Activated B cell treated with CpG ODN at 0.5 μM for 24 hours (primary cell): ENCODE measurements at regions not wholly inside any gene's neighbourhood (a gene's known extent, or its start where the extent isn't known, plus 50 kb on each side); places are given as distances from the start of the nearest gene placed in this dataset.

Source experiments
- ATAC-seq: fragments of 200-7000 bp; cut with Tn5 transposase; one replicate; pipeline ENCODE4 v1.10.0; 2021; ENCODE audit warnings: low read depth, mild to moderate bottlenecking, moderate library complexity
- CTCF ChIA-PET: fragments of 350-600 bp; sonication (Branson Sonifier 250); formaldehyde crosslinking; loops from one replicate; lab custom pipeline; 2021; ENCODE audit warnings: antibody characterized with exemption; lab: Charles Lee
- POLR2A ChIA-PET: fragments of 350-600 bp; sonication (Branson Sonifier 250); formaldehyde crosslinking; loops from one replicate; lab custom pipeline; 2021; ENCODE audit warnings: antibody characterized with exemption; lab: Charles Lee
- DNase-seq: peaks from one replicate; pipeline ENCODE4 v3.0.0; 2022
- H3K27ac Mint-ChIP-seq: one replicate; pipeline ENCODE4 v1.8.0; 2020; ENCODE audit warnings: mixed read lengths
- H3K27me3 Mint-ChIP-seq: one replicate; pipeline ENCODE4 v1.8.0; 2021; ENCODE audit warnings: mixed read lengths
- H3K36me3 Mint-ChIP-seq: one replicate; pipeline ENCODE4 v1.8.0; 2021; ENCODE audit warnings: low read depth, mixed read lengths
- H3K4me1 Mint-ChIP-seq: one replicate; pipeline ENCODE4 v1.8.0; 2021; ENCODE audit warnings: mixed read lengths
- H3K4me3 Mint-ChIP-seq: one replicate; pipeline ENCODE4 v1.8.0; 2020; ENCODE audit warnings: mild to moderate bottlenecking, mixed read lengths
- H3K9me3 Mint-ChIP-seq: one replicate; pipeline ENCODE4 v1.8.0; 2020; ENCODE audit warnings: mixed read lengths
- CTCF ChIP-seq: fragments of 200-600 bp; IDR thresholded peaks from one replicate; pipeline ENCODE4 v1.8.0; 2022; ENCODE audit warnings: antibody characterized with exemption, mild to moderate bottlenecking
- intact Hi-C: fragments of 100-400 bp; cut with micrococcal nuclease; formaldehyde crosslinking; loops from one replicate; pipeline ENCODE4 v1.15.1; 2024

DNA sequence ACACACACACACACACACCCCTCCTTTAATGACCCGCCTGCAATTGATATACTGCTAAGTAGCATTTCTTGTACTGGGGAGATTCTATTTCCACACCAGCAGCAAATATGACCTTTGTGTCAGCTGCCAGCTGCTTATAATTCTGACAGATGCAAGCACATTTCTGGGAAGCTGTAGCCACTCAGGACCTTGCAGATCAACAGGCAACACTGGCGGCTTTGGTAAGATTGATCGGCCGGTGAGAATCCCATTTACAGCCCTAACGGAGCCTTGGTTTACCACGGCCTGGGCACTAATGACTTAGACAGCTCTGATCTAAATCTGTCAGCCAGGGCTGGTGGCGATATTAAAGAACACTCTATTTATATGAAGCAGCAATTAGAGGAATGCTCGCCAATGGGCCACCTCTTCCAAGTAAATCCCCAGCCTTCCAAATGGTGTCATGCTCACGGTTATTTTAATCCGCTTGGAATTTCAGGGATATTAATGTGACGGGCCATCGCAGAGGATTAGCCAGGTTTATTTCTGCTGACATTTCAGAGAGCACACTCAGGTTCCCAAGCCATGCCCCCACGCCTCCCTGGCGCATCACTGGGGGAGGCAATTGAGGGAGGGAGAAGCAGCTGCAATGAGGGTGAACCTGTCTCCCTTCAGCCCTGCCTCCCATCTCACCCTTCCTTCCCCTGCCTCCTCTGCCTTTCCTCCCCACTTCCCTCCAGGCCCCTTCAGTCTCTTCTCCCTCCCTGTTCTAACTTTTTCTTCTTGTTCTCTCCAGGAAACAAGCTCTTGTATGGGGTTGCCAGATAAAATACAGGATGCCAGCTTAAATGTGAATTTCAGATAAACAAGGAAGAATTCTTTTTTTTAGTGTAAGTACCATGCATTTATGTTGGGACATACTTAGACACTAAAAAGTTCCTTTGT is 287.0 kb downstream of the TLE3 start:
- Mint-ChIP-seq H3K4me3 (no peak overlapping the region), H3K36me3 (no peaks in the 10 kb centered on the region)
- POLR2A ChIA-PET: interaction anchor here (0.7 kb wide), 1 partner anchor 520 kb away, joined by 3 read pairs; no protein-coding TSS in a partner anchor

GRCh38 chr15:69812861-69813261 is 284.9 kb downstream of the TLE3 start:
- H3K4me1 Mint-ChIP-seq: no peaks in the 10 kb centered on the region
- H3K27me3 Mint-ChIP-seq: peaks cover 21% of the 10 kb centered on the region
- POLR2A ChIA-PET: no interaction called here
- H3K4me3 Mint-ChIP-seq: no peak overlapping the region
- no peaks in the 10 kb centered on the region for H3K36me3 Mint-ChIP-seq
- CTCF ChIA-PET: no interaction called here
- no peak for TF ChIP-seq CTCF
- intact Hi-C loops: no loop called here
- DNase-seq (no peak), ATAC-seq (no peak)
- H3K27ac Mint-ChIP-seq: no peak overlapping the region
- no peaks in the 10 kb centered on the region for H3K9me3 Mint-ChIP-seq

More for the DNA sequence above, 287.0 kb downstream of the TLE3 start:
- intact Hi-C loops: no loop called here
- DNase-seq (no peak), ATAC-seq (no peak)
- no peak for TF ChIP-seq CTCF
- no peak overlapping the region for H3K27ac Mint-ChIP-seq
- CTCF ChIA-PET: no interaction called here
- H3K9me3 Mint-ChIP-seq: no peaks in the 10 kb centered on the region
- H3K27me3 Mint-ChIP-seq: peaks cover 27% of the 10 kb centered on the region
- peaks cover 8% of the 10 kb centered on the region for H3K4me1 Mint-ChIP-seq

- Mint-ChIP-seq H3K27me3 (peaks cover 21% of the 10 kb centered on the region), H3K27ac (no peak overlapping the region), H3K9me3 (no peaks in the 10 kb centered on the region), H3K4me3 (no peak overlapping the region), H3K36me3 (no peaks in the 10 kb centered on the region), H3K4me1 (no peaks in the 10 kb centered on the region)
- no peak for ATAC-seq
- POLR2A ChIA-PET: no interaction called here
- CTCF ChIA-PET: no interaction called here
- intact Hi-C loops: no loop called here
- no peak for TF ChIP-seq CTCF
- no peak for DNase-seq
Observed at GRCh38 chr15:69813881-69814280, 283.8 kb downstream of the TLE3 start.

DNA sequence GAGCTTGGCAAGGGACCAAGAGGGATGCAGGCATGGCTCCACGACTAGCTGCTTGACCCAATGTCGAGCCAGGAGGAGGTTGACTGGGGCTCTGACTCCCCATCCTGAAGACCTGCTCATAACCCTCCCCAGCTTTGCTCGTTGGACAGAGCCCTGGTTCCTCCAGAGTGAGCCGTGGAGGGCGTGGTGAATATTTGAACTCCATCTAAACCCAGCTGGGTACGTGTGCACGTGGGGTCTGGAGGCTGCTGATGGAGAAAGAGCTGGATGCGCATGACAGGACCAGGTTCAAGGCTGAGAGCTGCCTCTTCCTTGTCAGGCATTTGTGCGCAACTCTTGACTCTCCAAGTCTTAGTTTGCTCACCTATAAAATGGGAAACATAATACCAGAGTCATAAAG is 282.8 kb downstream of the TLE3 start:
- intact Hi-C loops: no loop called here
- POLR2A ChIA-PET: no interaction called here
- H3K4me3 Mint-ChIP-seq: no peak overlapping the region

More for the DNA sequence above, 282.8 kb downstream of the TLE3 start:
- TF ChIP-seq CTCF: no peak
- Mint-ChIP-seq H3K36me3 (no peaks in the 10 kb centered on the region), H3K27me3 (peaks cover 21% of the 10 kb centered on the region), H3K4me1 (no peaks in the 10 kb centered on the region), H3K9me3 (no peaks in the 10 kb centered on the region), H3K27ac (no peak overlapping the region)
- ATAC-seq (no peak), DNase-seq (no peak)
- CTCF ChIA-PET: no interaction called here
